ENCODE measurements at regions not wholly inside any gene's neighbourhood (a gene's known extent, or its start where the extent isn't known, plus 50 kb on each side); places are given as distances from the start of the nearest gene placed in this dataset.
"Not testable (repeated sequence)": the region's sequence is repeated elsewhere in the genome, so short reads cannot be mapped to it uniquely, and the experiment has no call there.

DNA sequence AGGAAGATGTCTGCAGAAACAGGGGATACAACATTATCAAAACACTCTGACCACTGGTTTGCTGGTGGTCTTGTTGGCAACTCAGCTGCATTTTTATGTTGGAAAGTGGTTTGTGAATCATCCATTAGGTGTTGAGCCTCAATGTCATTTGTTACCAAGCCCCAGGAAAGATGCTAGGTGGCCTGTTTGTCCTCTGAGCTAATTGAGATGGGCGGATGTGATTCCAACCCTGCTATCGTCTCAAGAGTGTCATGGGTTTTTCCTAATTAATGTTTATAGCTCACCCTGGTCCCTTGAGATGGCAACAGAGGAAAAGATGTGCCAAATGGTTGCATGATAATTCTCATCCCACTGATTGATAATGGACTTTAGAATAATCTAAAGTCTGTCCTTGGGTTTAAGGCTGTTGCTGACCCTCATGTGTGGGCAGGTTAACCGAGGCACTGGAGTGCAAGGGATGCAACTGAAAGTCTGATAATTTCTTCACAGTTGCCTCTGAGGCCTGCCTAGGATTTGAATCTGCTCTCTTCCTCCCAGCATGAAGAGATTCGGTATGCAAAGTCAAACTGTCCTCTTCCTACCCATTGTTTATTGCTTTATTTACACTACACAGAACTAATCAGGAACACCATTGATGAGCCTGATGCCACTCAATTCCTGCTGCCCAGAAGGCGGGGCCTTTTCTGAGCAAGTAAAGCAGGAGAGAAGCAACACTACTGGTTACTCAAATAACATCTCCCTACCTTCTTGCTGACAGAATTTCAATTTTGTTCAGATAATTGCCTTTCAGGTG, 166.2 kb upstream of the TBC1D5 start:
- Histone ChIP-seq H3K4me1 (ENCODE audit: insufficient read depth, low read length) (no peaks in the 10 kb centered on the region), H2AFZ (ENCODE audit: low read depth, low read length) (no peak overlapping the region), H3K36me3 (ENCODE audit: insufficient read depth, low read length) (no peaks in the 10 kb centered on the region), H3K4me3 (ENCODE audit: low read length) (no peak overlapping the region), H3K27me3 (ENCODE audit: insufficient read depth, low read length) (no peaks in the 10 kb centered on the region), H3K9me3 (ENCODE audit: low read length) (no peaks in the 10 kb centered on the region)

DNA sequence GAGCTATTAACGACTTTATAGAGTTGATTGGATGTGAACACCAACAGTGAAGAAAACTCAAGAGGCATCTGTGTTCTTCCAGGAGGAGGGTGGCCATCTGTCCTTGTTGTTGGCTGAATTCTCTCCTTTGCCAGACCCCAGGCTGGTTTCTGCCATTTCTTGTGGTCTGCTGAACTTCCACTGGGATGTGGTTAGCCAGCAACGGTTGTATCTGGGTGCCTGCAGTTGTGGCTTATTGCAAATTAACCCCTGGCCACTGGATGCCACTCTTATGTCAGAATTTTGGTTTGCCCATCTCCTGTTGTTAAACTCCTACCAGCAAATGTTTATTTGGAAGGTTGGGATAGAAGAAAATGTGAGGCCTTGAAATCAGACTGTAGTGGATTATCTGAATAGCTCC, 163.6 kb upstream of the TBC1D5 start:
- no peaks in the 10 kb centered on the region for H3K9me3 ChIP-seq (ENCODE audit: low read length)
- H2AFZ ChIP-seq (ENCODE audit: low read depth, low read length) = no peak overlapping the region
- no peaks in the 10 kb centered on the region for H3K27me3 ChIP-seq (ENCODE audit: insufficient read depth, low read length)
- no peaks in the 10 kb centered on the region for H3K4me1 ChIP-seq (ENCODE audit: insufficient read depth, low read length)
- no peak overlapping the region for H3K4me3 ChIP-seq (ENCODE audit: low read length)
- H3K36me3 ChIP-seq (ENCODE audit: insufficient read depth, low read length) = no peaks in the 10 kb centered on the region

DNA sequence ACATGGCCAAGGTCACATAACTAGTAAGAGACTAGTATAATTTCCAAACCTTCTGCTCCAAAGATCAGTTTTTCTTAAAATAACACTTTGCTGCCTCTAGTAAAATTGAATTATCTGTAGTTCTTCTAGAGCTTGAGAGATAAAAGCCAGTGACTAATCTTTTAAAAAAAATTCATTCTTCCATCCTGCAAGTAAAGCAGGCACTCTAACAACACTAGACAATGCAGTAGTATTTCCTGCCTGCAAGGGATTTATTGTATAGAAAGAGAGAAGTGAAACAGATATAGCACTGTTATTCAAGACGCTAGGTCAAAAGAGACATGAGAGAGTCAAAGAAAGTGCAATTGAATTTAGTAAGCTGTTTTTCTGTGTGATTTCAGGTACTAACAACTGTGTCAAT, 159.5 kb upstream of the TBC1D5 start:
- Histone ChIP-seq H3K4me1 (ENCODE audit: insufficient read depth, low read length) (no peaks in the 10 kb centered on the region), H2AFZ (ENCODE audit: low read depth, low read length) (no peak overlapping the region), H3K27me3 (ENCODE audit: insufficient read depth, low read length) (no peaks in the 10 kb centered on the region), H3K36me3 (ENCODE audit: insufficient read depth, low read length) (no peaks in the 10 kb centered on the region), H3K9me3 (ENCODE audit: low read length) (no peaks in the 10 kb centered on the region), H3K4me3 (ENCODE audit: low read length) (no peak overlapping the region)

DNA sequence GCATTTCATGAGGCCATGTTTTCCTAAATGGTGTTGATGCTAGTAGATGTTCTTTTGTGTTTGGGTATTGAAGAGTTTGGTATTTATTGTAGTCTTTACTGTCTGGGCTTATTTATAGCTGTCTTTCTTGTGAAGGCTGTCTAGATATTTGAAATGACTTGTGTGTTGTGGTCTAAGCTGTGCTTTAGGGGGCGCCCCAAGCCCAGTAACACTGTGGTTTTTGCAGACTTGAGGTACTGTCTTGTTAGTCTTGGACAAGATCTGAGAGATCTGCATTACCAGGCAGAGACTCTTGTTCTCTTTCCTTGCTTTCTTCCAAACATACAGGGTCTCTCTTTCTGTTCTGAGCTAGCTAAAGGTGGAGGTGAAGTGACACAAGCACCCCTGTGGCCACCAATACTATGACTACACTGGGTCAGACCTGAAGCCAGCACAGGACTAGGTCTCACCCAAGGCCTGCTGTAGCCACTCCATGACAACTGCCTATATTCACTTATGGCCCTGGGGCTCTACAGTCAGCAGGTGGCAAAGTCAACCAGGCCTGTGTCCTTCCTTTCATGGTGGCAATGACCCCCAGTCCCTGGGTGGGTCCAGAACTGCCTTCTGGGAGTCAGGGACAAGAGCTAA, 152.1 kb upstream of the TBC1D5 start:
- Histone ChIP-seq H3K9me3 (ENCODE audit: low read length) (no peaks in the 10 kb centered on the region), H3K4me3 (ENCODE audit: low read length) (no peak overlapping the region), H3K4me1 (ENCODE audit: insufficient read depth, low read length) (peaks cover 3% of the 10 kb centered on the region), H3K27me3 (ENCODE audit: insufficient read depth, low read length) (no peaks in the 10 kb centered on the region), H2AFZ (ENCODE audit: low read depth, low read length) (no peak overlapping the region), H3K36me3 (ENCODE audit: insufficient read depth, low read length) (no peaks in the 10 kb centered on the region)

DNA sequence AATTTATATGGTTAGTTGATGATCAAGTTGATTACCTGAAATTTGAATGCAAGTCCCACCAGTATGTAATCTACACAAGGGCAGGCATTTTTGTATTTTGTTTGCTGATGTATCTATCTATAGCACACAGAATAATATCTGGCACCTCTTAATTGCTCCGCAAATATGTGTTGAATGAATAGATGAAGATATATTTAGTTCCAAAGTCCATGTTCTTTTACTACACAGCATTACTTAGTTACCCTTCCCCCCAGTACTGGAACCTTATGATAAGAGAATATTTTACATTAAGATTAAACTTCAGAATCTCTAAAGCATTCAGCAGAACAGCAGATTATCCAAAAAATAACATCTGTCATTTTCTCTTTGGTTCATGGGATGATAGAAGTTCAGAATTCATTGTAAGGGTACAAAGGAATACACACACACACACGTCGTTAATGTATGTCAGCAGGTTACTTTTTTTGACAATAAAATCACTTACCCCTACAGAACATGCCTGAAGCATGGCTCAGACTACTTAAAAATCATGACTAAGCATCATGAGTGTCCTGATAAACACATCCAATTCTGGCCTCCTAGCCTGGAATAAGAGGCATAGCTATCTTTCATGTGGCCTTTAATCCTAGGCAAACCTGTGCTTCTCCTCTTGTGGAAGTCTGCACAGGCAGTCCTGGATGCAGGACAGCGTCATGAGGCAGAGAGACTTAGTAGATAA, 148.9 kb upstream of the TBC1D5 start:
- Histone ChIP-seq H3K27me3 (ENCODE audit: insufficient read depth, low read length) (no peaks in the 10 kb centered on the region), H3K4me1 (ENCODE audit: insufficient read depth, low read length) (peaks cover 3% of the 10 kb centered on the region), H3K36me3 (ENCODE audit: insufficient read depth, low read length) (no peaks in the 10 kb centered on the region), H3K4me3 (ENCODE audit: low read length) (no peak overlapping the region), H2AFZ (ENCODE audit: low read depth, low read length) (no peak overlapping the region), H3K9me3 (ENCODE audit: low read length) (no peaks in the 10 kb centered on the region)

DNA sequence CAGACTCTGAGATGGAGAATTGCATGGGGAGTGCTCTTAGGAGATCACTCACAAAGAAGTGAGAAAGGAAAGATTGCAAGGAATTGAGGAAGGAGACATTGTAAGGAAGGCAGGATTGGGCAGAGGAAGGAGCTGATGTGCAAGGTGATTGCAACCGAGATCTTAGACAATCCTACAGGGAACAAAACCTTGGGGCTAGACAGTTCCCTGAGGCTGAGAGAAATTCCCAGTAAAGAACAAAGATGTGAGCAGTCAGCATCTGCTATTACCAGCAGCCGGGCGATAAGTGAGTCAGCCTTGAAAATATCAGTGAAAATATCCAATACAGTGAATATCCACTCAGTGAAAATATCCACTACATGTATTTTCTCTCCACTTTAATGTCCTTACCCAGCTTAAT, 143.6 kb upstream of the TBC1D5 start:
- Histone ChIP-seq H3K9me3 (ENCODE audit: low read length) (no peaks in the 10 kb centered on the region), H3K36me3 (ENCODE audit: insufficient read depth, low read length) (no peaks in the 10 kb centered on the region), H3K27me3 (ENCODE audit: insufficient read depth, low read length) (no peaks in the 10 kb centered on the region), H3K4me1 (ENCODE audit: insufficient read depth, low read length) (no peaks in the 10 kb centered on the region), H2AFZ (ENCODE audit: low read depth, low read length) (no peak overlapping the region), H3K4me3 (ENCODE audit: low read length) (no peak overlapping the region)

DNA sequence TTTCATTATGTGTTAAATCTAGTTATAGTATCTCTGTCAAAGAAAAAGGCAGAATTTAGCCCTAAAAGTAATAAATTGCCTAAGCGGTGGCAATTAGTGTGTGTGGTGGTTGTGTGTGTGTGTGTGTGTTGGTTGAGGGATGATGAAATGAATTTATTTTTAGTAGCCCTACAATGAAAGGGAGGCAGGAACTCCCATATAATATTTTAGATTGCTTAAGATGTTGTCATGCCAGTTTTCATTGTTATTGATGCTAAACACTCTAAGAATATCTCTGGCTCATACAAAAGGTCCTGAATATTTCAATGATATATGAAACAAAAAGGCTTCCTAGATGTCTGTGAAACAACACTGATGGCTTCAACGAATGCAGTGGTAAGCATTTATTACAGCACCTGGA, 140.6 kb upstream of the TBC1D5 start:
- Histone ChIP-seq H3K27me3 (ENCODE audit: insufficient read depth, low read length) (no peaks in the 10 kb centered on the region), H2AFZ (ENCODE audit: low read depth, low read length) (no peak overlapping the region), H3K4me3 (ENCODE audit: low read length) (no peak overlapping the region), H3K9me3 (ENCODE audit: low read length) (no peaks in the 10 kb centered on the region), H3K36me3 (ENCODE audit: insufficient read depth, low read length) (no peaks in the 10 kb centered on the region), H3K4me1 (ENCODE audit: insufficient read depth, low read length) (no peaks in the 10 kb centered on the region)

DNA sequence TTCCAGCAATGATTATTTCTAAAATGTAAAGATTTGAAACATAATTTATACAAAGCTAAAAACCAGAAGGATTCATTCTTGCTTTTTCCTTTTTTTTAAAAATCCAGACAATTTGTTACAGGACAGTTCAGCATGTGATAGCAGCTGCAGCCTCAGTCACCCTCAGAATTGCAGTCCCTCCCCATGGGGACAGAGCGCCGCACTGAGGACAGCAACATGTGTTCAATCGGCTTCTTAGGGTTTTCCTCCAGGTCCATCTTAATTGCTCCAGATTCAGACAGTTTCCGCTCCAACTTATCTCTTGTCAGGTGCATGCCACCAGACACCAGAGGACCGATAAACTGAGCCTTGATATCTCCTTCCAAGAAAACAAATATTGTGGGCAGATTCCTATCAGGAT, 134.9 kb upstream of the TBC1D5 start:
- no peaks in the 10 kb centered on the region for H3K27me3 ChIP-seq (ENCODE audit: insufficient read depth, low read length)
- H2AFZ ChIP-seq (ENCODE audit: low read depth, low read length) = no peak overlapping the region
- no peak overlapping the region for H3K4me3 ChIP-seq (ENCODE audit: low read length)
- no peaks in the 10 kb centered on the region for H3K36me3 ChIP-seq (ENCODE audit: insufficient read depth, low read length)
- H3K9me3 ChIP-seq (ENCODE audit: low read length) = no peaks in the 10 kb centered on the region
- no peaks in the 10 kb centered on the region for H3K4me1 ChIP-seq (ENCODE audit: insufficient read depth, low read length)

DNA sequence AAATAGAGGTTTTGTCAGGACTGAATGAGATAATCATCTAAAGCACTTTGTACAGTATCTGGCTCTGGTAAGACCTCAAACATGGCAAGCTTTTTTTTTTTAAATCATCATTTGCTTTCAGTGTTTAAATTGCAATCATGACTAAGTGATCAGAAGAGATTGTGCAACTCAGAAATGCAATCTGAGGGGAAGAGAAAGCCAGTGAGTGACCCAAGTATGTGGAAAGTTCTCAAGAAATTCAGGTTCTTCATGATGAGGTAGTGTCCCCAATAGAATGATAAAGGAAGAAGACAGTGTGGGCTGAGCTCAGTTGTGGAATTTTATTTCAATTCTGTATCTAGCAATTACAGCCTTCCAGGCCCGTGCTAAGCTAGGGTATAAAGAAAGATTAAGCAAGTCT, 132.2 kb upstream of the TBC1D5 start:
- no peaks in the 10 kb centered on the region for H3K9me3 ChIP-seq (ENCODE audit: low read length)
- H3K4me3 ChIP-seq (ENCODE audit: low read length) = no peak overlapping the region
- no peak overlapping the region for H2AFZ ChIP-seq (ENCODE audit: low read depth, low read length)
- no peaks in the 10 kb centered on the region for H3K27me3 ChIP-seq (ENCODE audit: insufficient read depth, low read length)
- H3K4me1 ChIP-seq (ENCODE audit: insufficient read depth, low read length) = no peaks in the 10 kb centered on the region
- H3K36me3 ChIP-seq (ENCODE audit: insufficient read depth, low read length) = no peaks in the 10 kb centered on the region

DNA sequence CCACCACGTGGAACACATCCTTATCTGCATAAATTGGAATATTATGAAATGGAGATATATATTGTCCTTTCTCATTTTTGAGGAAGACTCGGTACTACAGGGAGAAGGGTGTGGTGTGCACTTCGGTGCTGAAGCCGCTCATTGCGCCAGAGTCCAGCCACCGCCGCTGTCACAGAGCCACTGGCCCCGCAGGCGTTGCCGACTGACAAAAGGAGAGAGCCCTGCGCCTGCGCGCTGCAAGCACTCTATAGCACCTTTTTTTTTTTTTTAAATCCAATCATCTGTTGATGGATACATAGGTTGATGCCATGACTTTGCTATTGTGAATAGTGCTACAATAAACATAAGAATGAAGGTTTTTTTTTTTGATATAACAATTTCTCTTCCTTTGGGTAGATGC, 130.0 kb upstream of the TBC1D5 start:
- Histone ChIP-seq H3K36me3 (ENCODE audit: insufficient read depth, low read length) (no peaks in the 10 kb centered on the region), H3K4me3 (ENCODE audit: low read length) (no peak overlapping the region), H2AFZ (ENCODE audit: low read depth, low read length) (no peak overlapping the region), H3K27me3 (ENCODE audit: insufficient read depth, low read length) (no peaks in the 10 kb centered on the region), H3K9me3 (ENCODE audit: low read length) (no peaks in the 10 kb centered on the region), H3K4me1 (ENCODE audit: insufficient read depth, low read length) (no peaks in the 10 kb centered on the region)

DNA sequence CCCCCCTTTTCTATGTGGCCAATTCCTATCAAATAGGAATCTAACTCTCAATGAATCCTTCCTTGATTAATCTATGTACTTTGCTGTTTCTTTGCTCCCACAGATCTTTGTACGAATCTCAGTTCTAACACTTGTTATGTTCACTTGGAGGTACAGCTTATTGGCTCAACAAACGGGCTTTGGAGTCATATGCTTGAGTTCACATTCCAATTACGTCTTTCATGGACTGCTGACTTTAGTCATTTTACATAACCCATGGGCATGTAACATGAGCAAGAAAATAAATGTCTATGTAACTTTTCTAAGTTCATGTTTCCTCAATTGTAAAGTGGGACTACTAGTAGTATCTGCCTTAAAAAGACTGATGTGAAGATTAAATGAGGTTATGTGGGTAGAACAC, 123.2 kb upstream of the TBC1D5 start:
- no peaks in the 10 kb centered on the region for H3K27me3 ChIP-seq (ENCODE audit: insufficient read depth, low read length)
- no peaks in the 10 kb centered on the region for H3K4me1 ChIP-seq (ENCODE audit: insufficient read depth, low read length)
- no peak overlapping the region for H3K4me3 ChIP-seq (ENCODE audit: low read length)
- H3K36me3 ChIP-seq (ENCODE audit: insufficient read depth, low read length) = no peaks in the 10 kb centered on the region
- no peak overlapping the region for H2AFZ ChIP-seq (ENCODE audit: low read depth, low read length)
- H3K9me3 ChIP-seq (ENCODE audit: low read length) = no peaks in the 10 kb centered on the region

DNA sequence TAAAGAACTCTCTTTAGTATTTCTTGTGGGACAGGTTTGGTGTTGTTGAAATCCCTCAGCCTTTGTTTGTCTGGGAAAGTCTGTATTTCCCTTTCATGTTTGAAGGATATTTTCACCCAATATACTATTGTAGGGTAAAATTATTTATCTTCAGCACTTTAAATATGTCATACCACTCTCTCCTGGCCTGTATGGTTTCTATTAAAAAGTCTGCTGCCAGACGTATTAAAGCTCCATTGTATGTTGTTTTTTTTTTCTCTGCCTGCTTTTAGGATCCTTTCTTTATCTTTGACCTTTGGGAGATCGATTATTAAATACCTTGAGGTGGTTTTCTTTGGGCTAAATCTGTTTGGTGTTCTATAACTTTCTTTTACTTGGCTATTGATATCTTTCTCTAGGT, 119.0 kb upstream of the TBC1D5 start:
- no peaks in the 10 kb centered on the region for H3K4me1 ChIP-seq (ENCODE audit: insufficient read depth, low read length)
- H3K36me3 ChIP-seq (ENCODE audit: insufficient read depth, low read length) = no peaks in the 10 kb centered on the region
- H3K27me3 ChIP-seq (ENCODE audit: insufficient read depth, low read length) = no peaks in the 10 kb centered on the region
- H2AFZ ChIP-seq (ENCODE audit: low read depth, low read length) = no peak overlapping the region
- H3K9me3 ChIP-seq (ENCODE audit: low read length) = no peaks in the 10 kb centered on the region
- H3K4me3 ChIP-seq (ENCODE audit: low read length) = peak overlapping the region; percentile 59

DNA sequence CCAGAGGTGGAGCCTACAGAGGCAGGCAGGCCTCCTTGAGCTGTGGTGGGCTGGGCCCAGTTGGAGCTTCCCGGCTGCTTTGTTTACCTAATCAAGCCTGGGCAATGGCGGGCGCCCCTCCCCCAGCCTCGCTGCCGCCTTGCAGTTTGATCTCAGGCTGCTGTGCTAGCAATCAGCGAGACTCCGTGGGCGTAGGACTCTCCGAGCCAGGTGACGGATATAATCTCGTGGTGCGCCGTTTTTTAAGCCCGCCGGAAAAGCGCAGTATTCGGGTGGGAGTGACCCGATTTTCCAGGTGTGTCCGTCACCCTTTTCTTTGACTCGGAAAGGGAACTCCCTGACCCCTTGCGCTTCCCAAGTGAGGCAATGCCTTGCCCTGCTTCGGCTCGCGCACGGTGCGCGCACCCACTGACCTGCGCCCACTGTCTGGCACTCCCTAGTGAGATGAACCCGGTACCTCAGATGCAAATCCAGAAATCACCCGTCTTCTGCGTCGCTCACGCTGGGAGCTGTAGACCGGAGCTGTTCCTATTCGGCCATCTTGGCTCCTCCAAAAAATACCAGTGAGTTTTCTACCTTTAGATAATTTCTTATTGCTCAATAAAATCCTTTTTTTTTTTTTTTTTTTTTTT, 118.5 kb upstream of the TBC1D5 start:
- H3K9me3 ChIP-seq (ENCODE audit: low read length); H3K36me3 ChIP-seq (ENCODE audit: insufficient read depth, low read length); H2AFZ ChIP-seq (ENCODE audit: low read depth, low read length); H3K4me1 ChIP-seq (ENCODE audit: insufficient read depth, low read length); H3K27me3 ChIP-seq (ENCODE audit: insufficient read depth, low read length): not testable (repeated sequence)
- peak overlapping the region; percentile 59 for H3K4me3 ChIP-seq (ENCODE audit: low read length)
